ENCODE measurements at regions not wholly inside any gene's neighbourhood (a gene's known extent, or its start where the extent isn't known, plus 50 kb on each side); places are given as distances from the start of the nearest gene placed in this dataset.

- Mint-ChIP-seq H3K4me3 (no peak overlapping the region), H3K36me3 (ENCODE audit: low read depth) (no peaks in the 10 kb centered on the region), H3K27ac (no peak overlapping the region), H3K27me3 (ENCODE audit: low read depth) (no peaks in the 10 kb centered on the region), H3K9me3 (no peaks in the 10 kb centered on the region), H3K4me1 (no peaks in the 10 kb centered on the region)
- no peak for TF ChIP-seq CTCF (IDR thresholded peaks at IDR 0.05; ENCODE audit: unreplicated experiment in 3 of 3)
Observed at GRCh38 chr5:31083364-31083763, 110.1 kb upstream of the CDH6 start.

DNA sequence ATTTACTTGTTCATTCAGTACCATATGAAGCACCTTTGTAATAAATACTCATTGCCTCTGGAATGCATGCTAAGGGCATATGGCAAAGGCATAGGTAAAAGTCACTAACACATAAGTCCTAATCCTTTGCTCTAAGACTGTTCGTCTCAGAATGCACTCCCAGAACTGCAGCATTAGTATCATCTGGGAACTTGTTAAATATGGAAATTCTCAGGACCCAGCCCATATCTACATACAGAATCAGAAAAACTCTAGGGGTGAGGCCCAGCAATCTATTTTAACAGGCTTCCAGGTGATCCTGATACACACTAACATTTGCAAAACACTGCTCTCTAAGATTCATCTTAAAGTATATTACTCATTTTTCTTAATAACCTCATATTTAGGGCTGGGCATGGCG, 113.8 kb upstream of the CDH6 start:
- no peak overlapping the region for H3K4me3 Mint-ChIP-seq
- peaks cover 12% of the 10 kb centered on the region for H3K9me3 Mint-ChIP-seq
- no peaks in the 10 kb centered on the region for H3K27me3 Mint-ChIP-seq (ENCODE audit: low read depth)
- H3K4me1 Mint-ChIP-seq = no peaks in the 10 kb centered on the region
- TF ChIP-seq CTCF (IDR thresholded peaks at IDR 0.05; ENCODE audit: unreplicated experiment in 3 of 3) = no peak
- no peaks in the 10 kb centered on the region for H3K36me3 Mint-ChIP-seq (ENCODE audit: low read depth)
- H3K27ac Mint-ChIP-seq = no peak overlapping the region

DNA sequence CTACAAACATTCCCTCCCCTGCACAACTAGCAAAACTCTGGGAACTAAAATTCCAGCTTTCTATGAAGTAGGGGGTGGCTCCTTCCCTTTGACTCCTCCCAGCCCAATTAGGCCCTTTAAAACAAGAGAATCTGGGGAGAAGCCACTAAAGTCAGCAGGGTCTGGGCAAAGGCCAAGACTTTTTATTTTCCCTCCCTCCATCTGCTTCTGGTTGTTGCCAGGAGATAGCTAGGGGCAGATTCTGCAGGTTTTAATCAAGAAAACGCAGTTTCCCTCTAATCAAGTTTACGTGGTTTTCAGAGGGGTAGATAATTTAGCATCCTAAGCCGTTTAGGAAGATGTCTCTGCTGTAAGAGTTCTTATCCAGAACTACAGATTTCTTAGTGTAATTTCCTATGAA, 114.5 kb upstream of the CDH6 start:
- Mint-ChIP-seq H3K9me3 (peaks cover 15% of the 10 kb centered on the region), H3K36me3 (ENCODE audit: low read depth) (no peaks in the 10 kb centered on the region), H3K4me3 (no peak overlapping the region), H3K27ac (no peak overlapping the region), H3K4me1 (no peaks in the 10 kb centered on the region), H3K27me3 (ENCODE audit: low read depth) (no peaks in the 10 kb centered on the region)
- no peak for TF ChIP-seq CTCF (IDR thresholded peaks at IDR 0.05; ENCODE audit: unreplicated experiment in 3 of 3)

DNA sequence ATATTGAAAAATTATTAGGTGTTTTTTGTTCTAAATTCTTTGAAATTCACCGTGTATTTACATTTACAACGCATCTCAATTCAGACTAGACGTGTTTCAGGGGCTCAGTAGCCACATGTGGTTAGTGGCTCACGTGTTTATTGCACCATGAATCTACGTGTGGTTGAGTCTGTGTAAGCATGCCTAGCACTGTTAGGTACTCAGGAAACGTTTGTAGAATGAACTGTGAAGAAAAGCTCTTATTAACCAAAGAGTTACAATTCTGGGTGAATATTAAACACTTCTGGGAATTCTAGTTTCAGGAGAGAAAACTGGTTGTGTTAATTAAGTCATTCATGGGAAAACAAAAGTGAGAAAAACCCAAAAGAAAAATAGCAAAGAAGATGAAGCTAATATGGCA, 117.5 kb upstream of the CDH6 start:
- H3K9me3 Mint-ChIP-seq = peaks cover 17% of the 10 kb centered on the region
- TF ChIP-seq CTCF (IDR thresholded peaks at IDR 0.05; ENCODE audit: unreplicated experiment in 3 of 3) = no peak
- no peak overlapping the region for H3K4me3 Mint-ChIP-seq
- H3K27ac Mint-ChIP-seq = peak overlapping the region in 2 of 3 experiments; percentile 40 to 83
- no peaks in the 10 kb centered on the region for H3K4me1 Mint-ChIP-seq
- no peaks in the 10 kb centered on the region for H3K27me3 Mint-ChIP-seq (ENCODE audit: low read depth)
- no peaks in the 10 kb centered on the region for H3K36me3 Mint-ChIP-seq (ENCODE audit: low read depth)

GRCh38 chr5:31068287-31068686, 125.2 kb upstream of the CDH6 start:
- Mint-ChIP-seq H3K27ac (no peak overlapping the region), H3K4me1 (no peaks in the 10 kb centered on the region), H3K9me3 (no peaks in the 10 kb centered on the region), H3K36me3 (ENCODE audit: low read depth) (no peaks in the 10 kb centered on the region), H3K4me3 (no peak overlapping the region), H3K27me3 (ENCODE audit: low read depth) (peaks cover 4% of the 10 kb centered on the region)
- TF ChIP-seq CTCF (IDR thresholded peaks at IDR 0.05; ENCODE audit: unreplicated experiment in 3 of 3) = no peak

- Mint-ChIP-seq H3K27ac (no peak overlapping the region), H3K4me3 (no peak overlapping the region), H3K4me1 (no peaks in the 10 kb centered on the region), H3K9me3 (no peaks in the 10 kb centered on the region), H3K27me3 (ENCODE audit: low read depth) (peaks cover 4% of the 10 kb centered on the region), H3K36me3 (ENCODE audit: low read depth) (no peaks in the 10 kb centered on the region)
- TF ChIP-seq CTCF (IDR thresholded peaks at IDR 0.05; ENCODE audit: unreplicated experiment in 3 of 3) = no peak
Observed at GRCh38 chr5:31066655-31067328, 126.7 kb upstream of the CDH6 start.

All from nephron (organoid).